Vagina (tissue), 2 donors: ENCODE measurements at regions not wholly inside any gene's neighbourhood (a gene's known extent, or its start where the extent isn't known, plus 50 kb on each side); places are given as distances from the start of the nearest gene placed in this dataset.
"Not testable (repeated sequence)": the region's sequence is repeated elsewhere in the genome, so short reads cannot be mapped to it uniquely, and the experiment has no call there.

Experiments used
- POLR2A ChIP-seq, 2 donors: fragments of 450-650 bp; IDR thresholded peaks; one replicate each; pipeline ENCODE4 v1.6.1; 2017; ENCODE audit warnings: antibody characterized with exemption in 2 of 2, mild to moderate bottlenecking in 2 of 2, moderate library complexity in 2 of 2
- POLR2AphosphoS5 ChIP-seq, 2 donors: sonication (generic); formaldehyde crosslinking; IDR thresholded peaks; one replicate each; pipeline ENCODE4 v1.9.0; 2017; ENCODE audit warnings: antibody characterized with exemption in 2 of 2, mild to moderate bottlenecking in 2 of 2, low read depth in 1 of 2; ENCODE audit not compliant: insufficient read depth in 1 of 2
- TF ChIP-seq, protein P1 (sequence below), 3 experiments: fragments of 450-650 bp in 2 of 3; fragments of 200-600 bp in 1 of 3; sonication (generic) in 1 of 3; IDR thresholded peaks; one replicate each; pipeline ENCODE4 v1.5.1; 2017 to 2019; ENCODE audit warnings: antibody characterized with exemption in 3 of 3, mild to moderate bottlenecking in 2 of 3, moderate library complexity in 2 of 3

DNA sequence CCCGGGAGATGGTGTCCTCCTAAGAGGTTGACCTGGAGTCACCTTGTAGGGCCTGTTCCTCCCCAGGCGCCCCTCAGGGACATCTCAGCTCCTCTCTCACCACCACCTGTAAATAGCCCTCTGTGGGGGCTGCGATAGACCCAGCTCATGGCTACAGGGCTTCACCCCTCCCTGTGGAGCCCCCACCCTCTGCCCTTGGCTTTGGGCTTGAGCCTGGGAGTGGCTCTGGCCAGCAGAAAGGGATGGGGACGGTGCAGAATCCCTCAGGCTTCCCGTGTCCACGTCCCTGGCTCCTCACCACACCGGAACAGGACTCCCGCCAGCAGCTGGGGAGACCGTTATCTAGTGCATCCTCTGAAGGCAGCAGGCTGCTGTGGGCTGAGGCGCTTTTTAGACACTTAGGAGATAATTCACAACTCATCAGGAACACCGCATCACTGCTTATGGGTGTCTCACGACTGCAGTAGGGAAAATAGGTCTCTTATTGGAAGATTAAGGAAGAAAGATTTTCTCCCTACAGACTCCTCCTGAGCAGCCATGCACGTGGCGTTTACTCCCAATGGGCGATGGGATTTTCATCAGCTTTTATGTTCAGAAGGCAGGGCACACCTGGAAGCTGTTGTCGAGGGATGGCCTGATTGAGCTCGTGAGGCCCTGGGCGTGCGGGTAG, 253.1 kb downstream of the ADGRD1 start:
- TF ChIP-seq, protein P1, sequence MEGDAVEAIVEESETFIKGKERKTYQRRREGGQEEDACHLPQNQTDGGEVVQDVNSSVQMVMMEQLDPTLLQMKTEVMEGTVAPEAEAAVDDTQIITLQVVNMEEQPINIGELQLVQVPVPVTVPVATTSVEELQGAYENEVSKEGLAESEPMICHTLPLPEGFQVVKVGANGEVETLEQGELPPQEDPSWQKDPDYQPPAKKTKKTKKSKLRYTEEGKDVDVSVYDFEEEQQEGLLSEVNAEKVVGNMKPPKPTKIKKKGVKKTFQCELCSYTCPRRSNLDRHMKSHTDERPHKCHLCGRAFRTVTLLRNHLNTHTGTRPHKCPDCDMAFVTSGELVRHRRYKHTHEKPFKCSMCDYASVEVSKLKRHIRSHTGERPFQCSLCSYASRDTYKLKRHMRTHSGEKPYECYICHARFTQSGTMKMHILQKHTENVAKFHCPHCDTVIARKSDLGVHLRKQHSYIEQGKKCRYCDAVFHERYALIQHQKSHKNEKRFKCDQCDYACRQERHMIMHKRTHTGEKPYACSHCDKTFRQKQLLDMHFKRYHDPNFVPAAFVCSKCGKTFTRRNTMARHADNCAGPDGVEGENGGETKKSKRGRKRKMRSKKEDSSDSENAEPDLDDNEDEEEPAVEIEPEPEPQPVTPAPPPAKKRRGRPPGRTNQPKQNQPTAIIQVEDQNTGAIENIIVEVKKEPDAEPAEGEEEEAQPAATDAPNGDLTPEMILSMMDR (IDR thresholded peaks at IDR 0.05): not testable (repeated sequence)
- TF ChIP-seq POLR2AphosphoS5 (IDR thresholded peaks at IDR 0.05; ENCODE audit: insufficient read depth in 1 of 2, low read depth in 1 of 2); POLR2A (IDR thresholded peaks at IDR 0.05): not testable (repeated sequence)
